Lung (tissue), 11 donors: ENCODE measurements at regions not wholly inside any gene's neighbourhood (a gene's known extent, or its start where the extent isn't known, plus 50 kb on each side); places are given as distances from the start of the nearest gene placed in this dataset.

ENCODE experiments used
- ATAC-seq: fragments of 200-7000 bp; cut with Tn5 transposase; one replicate; pipeline ENCODE4 v1.9.1; 2020; ENCODE audit warnings: moderate number of reproducible peaks; ENCODE audit not compliant: insufficient read depth, low FRiP score
- DNase-seq, 3 donors: peaks; one replicate each; pipeline ENCODE4 v3.0.0-alpha.2; 2013 to 2017
- H3K27ac ChIP-seq, 2 donors: one replicate each; pipeline ENCODE4 v1.5.1; 2013; ENCODE audit warnings: mild to moderate bottlenecking in 2 of 2, moderate library complexity in 2 of 2, control low read depth in 1 of 2, inconsistent platforms in 1 of 2, low read depth in 1 of 2, low read length in 1 of 2
- H3K27me3 ChIP-seq, 3 donors: one replicate each; pipeline ENCODE4 v1.5.1; 2013; ENCODE audit warnings: low read length in 2 of 3; ENCODE audit not compliant: control insufficient read depth in 3 of 3, insufficient read depth in 3 of 3
- H3K36me3 ChIP-seq, 4 donors: one replicate each; pipeline ENCODE4 v1.5.1; 2013; ENCODE audit warnings: low read length in 4 of 4, mild to moderate bottlenecking in 1 of 4, moderate library complexity in 1 of 4; ENCODE audit not compliant: control insufficient read depth in 4 of 4, insufficient read depth in 4 of 4
- H3K4me1 ChIP-seq, 5 donors: one replicate each; pipeline ENCODE4 v1.5.1; 2013; ENCODE audit warnings: low read length in 5 of 5, mild to moderate bottlenecking in 2 of 5, moderate library complexity in 1 of 5; ENCODE audit not compliant: control insufficient read depth in 5 of 5, insufficient read depth in 5 of 5
- H3K4me3 ChIP-seq: one replicate; pipeline ENCODE4 v1.5.1; 2013; ENCODE audit warnings: mild to moderate bottlenecking, control low read depth, moderate library complexity
- H3K9ac ChIP-seq, 2 donors: one replicate each; pipeline ENCODE4 v1.5.1; 2013; ENCODE audit warnings: low read length in 2 of 2, control low read depth in 1 of 2; ENCODE audit not compliant: insufficient read depth in 1 of 2
- H3K9me3 ChIP-seq, 4 donors: one replicate each; pipeline ENCODE4 v1.5.1; 2013; ENCODE audit warnings: low read length in 3 of 4, mild to moderate bottlenecking in 1 of 4, moderate library complexity in 1 of 4; ENCODE audit not compliant: control insufficient read depth in 4 of 4, insufficient read depth in 3 of 4
- CTCF ChIP-seq: IDR thresholded peaks from 2 replicates; pipeline ENCODE4 v1.5.1; 2012; ENCODE audit warnings: mild to moderate bottlenecking; ENCODE audit errors: control extremely low read depth, extremely low read depth
- WGBS, 2 donors: extraction: QIAGEN DNeasy Blood & Tissue Kit; methylation state at CpG; one replicate each; pipeline ENCODE4 v1.1.7; 2013; 5-methylcytosine and 5-hydroxymethylcytosine counted together
- donor health status: control.
- donor health status: control.
- donor health status: Bipolar disorder and iron deficiency.
- donor health status: healthy.
- donor health status: DM: yes; HTN: yes; CAD: no.

DNA sequence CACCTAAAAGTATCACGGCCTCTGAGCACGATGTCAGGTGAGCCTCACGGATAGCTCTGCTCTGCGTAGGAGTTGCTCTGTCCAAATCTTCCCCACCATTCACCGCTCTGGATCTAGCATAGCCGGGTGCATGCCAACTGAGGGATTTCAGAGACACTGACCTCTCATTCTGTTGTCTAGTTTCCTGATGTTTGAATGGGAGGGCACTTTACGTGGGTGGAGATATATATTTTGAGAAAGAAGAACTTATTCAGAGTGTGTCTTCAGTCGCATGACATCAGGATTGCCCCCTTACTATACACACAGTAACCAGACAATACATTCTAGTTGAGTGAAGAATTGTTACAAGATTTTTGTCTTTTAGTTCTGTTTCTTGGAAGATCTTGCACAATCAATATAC lies 96.5 kb upstream of the CITED2 start:
- Histone ChIP-seq H3K9me3 (no peaks in the 10 kb centered on the region), H3K4me3 (no peak overlapping the region), H3K27ac (no peak overlapping the region), H3K36me3 (no peaks in the 10 kb centered on the region), H3K27me3 (no peaks in the 10 kb centered on the region), H3K4me1 (peaks cover 1 to 35% (median 17%) of the 10 kb centered on the region in 5 donors), H3K9ac (no peak overlapping the region)
- no peak for ATAC-seq
- WGBS, 2 donors: 90 to 92% methylated on average over 8 of the region's 8 CpGs
- no peak for TF ChIP-seq CTCF
- DNase-seq: no peak

GRCh38 chr6:139468178-139468819 lies 93.9 kb upstream of the CITED2 start:
- no peak for TF ChIP-seq CTCF
- WGBS, 2 donors: 55 to 68% methylated on average over 4 of the region's 4 CpGs
- no peak overlapping the region for H3K4me3 ChIP-seq
- peaks cover 0 to 12% (median 7%) of the 10 kb centered on the region in 5 donors for H3K4me1 ChIP-seq
- H3K27me3 ChIP-seq: no peaks in the 10 kb centered on the region
- no peak overlapping the region for H3K27ac ChIP-seq
- DNase-seq (peak in 2 of 3 donors; percentile 19 to 23), ATAC-seq (no peak)
- H3K9me3 ChIP-seq: no peaks in the 10 kb centered on the region
- H3K9ac ChIP-seq: no peak overlapping the region
- H3K36me3 ChIP-seq: no peaks in the 10 kb centered on the region

- 74 to 85% methylated on average over 7 of the region's 7 CpGs for WGBS, 2 donors
- Histone ChIP-seq H3K36me3 (no peaks in the 10 kb centered on the region), H3K9me3 (no peaks in the 10 kb centered on the region), H3K4me3 (no peak overlapping the region), H3K27me3 (no peaks in the 10 kb centered on the region), H3K27ac (no peak overlapping the region), H3K9ac (no peak overlapping the region), H3K4me1 (no peaks in the 10 kb centered on the region)
- ATAC-seq (no peak), DNase-seq (no peak)
- TF ChIP-seq CTCF: no peak
Measured at GRCh38 chr6:139457476-139457875, 83.0 kb upstream of the CITED2 start.
